Mesenchymal stem cell (in vitro differentiated cells and primary cell): ENCODE measurements at regions not wholly inside any gene's neighbourhood (a gene's known extent, or its start where the extent isn't known, plus 50 kb on each side); places are given as distances from the start of the nearest gene placed in this dataset.

Experiments
- DNase-seq: peaks from one replicate; pipeline ENCODE4 v3.0.0-alpha.2; 2013
- H2AFZ ChIP-seq: one replicate; pipeline ENCODE4 v1.6.1; 2013; ENCODE audit warnings: low read depth, mild to moderate bottlenecking, control low read depth, inconsistent platforms, low read length, moderate library complexity
- H2AK5ac ChIP-seq: 2 replicates; pipeline ENCODE4 v1.6.1; 2013; ENCODE audit warnings: low read length, moderate library complexity, mild to moderate bottlenecking, inconsistent platforms; ENCODE audit not compliant: severe bottlenecking
- H2BK120ac ChIP-seq: one replicate; pipeline ENCODE4 v1.6.1; 2013; ENCODE audit warnings: low read depth, mild to moderate bottlenecking, inconsistent platforms, low read length, moderate library complexity
- H2BK12ac ChIP-seq, 2 experiments: one replicate each; pipeline ENCODE4 v1.6.1; 2013; ENCODE audit warnings: inconsistent platforms in 2 of 2, low read length in 2 of 2, mild to moderate bottlenecking in 2 of 2, moderate library complexity in 2 of 2, control low read depth in 1 of 2
- H2BK15ac ChIP-seq: one replicate; pipeline ENCODE4 v1.6.1; 2013; ENCODE audit warnings: mild to moderate bottlenecking, low read depth, inconsistent platforms; ENCODE audit not compliant: poor library complexity, severe bottlenecking
- H2BK5ac ChIP-seq: 2 replicates; pipeline ENCODE4 v1.6.1; 2013; ENCODE audit warnings: low read depth, mild to moderate bottlenecking, low read length, control low read depth, inconsistent platforms; ENCODE audit not compliant: poor library complexity, severe bottlenecking
- H3K14ac ChIP-seq, 2 experiments: one replicate each; pipeline ENCODE4 v1.6.1; 2013; ENCODE audit warnings: inconsistent platforms in 2 of 2, low read length in 2 of 2, control low read depth in 1 of 2, mild to moderate bottlenecking in 1 of 2, moderate library complexity in 1 of 2
- H3K18ac ChIP-seq, 2 experiments: one replicate each; pipeline ENCODE4 v1.6.1; 2013; ENCODE audit warnings: inconsistent platforms in 2 of 2, low read length in 2 of 2, control low read depth in 1 of 2, low read depth in 1 of 2, mild to moderate bottlenecking in 1 of 2
- H3K23ac ChIP-seq, 2 experiments: one replicate each; pipeline ENCODE4 v1.6.1; 2013; ENCODE audit warnings: inconsistent platforms in 2 of 2, low read length in 2 of 2, mild to moderate bottlenecking in 2 of 2, moderate library complexity in 2 of 2, control low read depth in 1 of 2
- H3K27ac ChIP-seq: 2 replicates; pipeline ENCODE4 v1.5.1; 2013; ENCODE audit warnings: mild to moderate bottlenecking, moderate library complexity, low read length, control low read depth, inconsistent platforms; ENCODE audit not compliant: poor library complexity, severe bottlenecking
- H3K27me3 ChIP-seq, 2 experiments: 2 replicates each; pipeline versions ENCODE4 v1.6.1 to v1.7.0; 2013; ENCODE audit warnings: low read length in 2 of 2, mild to moderate bottlenecking in 2 of 2, moderate library complexity in 2 of 2, control low read depth in 1 of 2, inconsistent platforms in 1 of 2; ENCODE audit not compliant: control insufficient read depth in 1 of 2, insufficient read depth in 1 of 2
- H3K36me3 ChIP-seq, 2 experiments: 2 replicates each; pipeline versions ENCODE4 v1.6.1 to v1.7.0; 2013; ENCODE audit warnings: low read length in 2 of 2, control low read depth in 1 of 2, inconsistent platforms in 1 of 2, low read depth in 1 of 2, mild to moderate bottlenecking in 1 of 2; ENCODE audit not compliant: insufficient read depth in 2 of 2, control insufficient read depth in 1 of 2
- H3K4ac ChIP-seq, 2 experiments: one replicate each; pipeline ENCODE4 v1.6.1; 2013; ENCODE audit warnings: inconsistent platforms in 2 of 2, low read length in 2 of 2, mild to moderate bottlenecking in 2 of 2, moderate library complexity in 2 of 2, control low read depth in 1 of 2, low read depth in 1 of 2
- H3K4me1 ChIP-seq: 2 replicates; pipeline ENCODE4 v1.6.1; 2013; ENCODE audit warnings: low read depth, low read length, control low read depth; ENCODE audit not compliant: control insufficient read depth, insufficient read depth
- H3K4me2 ChIP-seq: 2 replicates; pipeline ENCODE4 v1.6.1; 2013; ENCODE audit warnings: low read length, mild to moderate bottlenecking, inconsistent platforms; ENCODE audit not compliant: poor library complexity, severe bottlenecking
- H3K4me3 ChIP-seq, 2 experiments: 2 replicates each; pipeline versions ENCODE4 v1.5.1 to v1.7.0; 2013; ENCODE audit warnings: low read length in 2 of 2, mild to moderate bottlenecking in 2 of 2, control low read depth in 1 of 2, low read depth in 1 of 2; ENCODE audit not compliant: insufficient read depth in 1 of 2
- H3K79me1 ChIP-seq: replicated peaks from 2 replicates; pipeline ENCODE4 v1.6.1; 2013; ENCODE audit warnings: mild to moderate bottlenecking, control low read depth, low read length, inconsistent platforms; ENCODE audit not compliant: poor library complexity, severe bottlenecking
- H3K9ac ChIP-seq: 2 replicates; pipeline ENCODE4 v1.7.0; 2013; ENCODE audit warnings: mild to moderate bottlenecking, low read length, moderate library complexity
- H3K9me3 ChIP-seq: 2 replicates; pipeline ENCODE4 v1.7.0; 2013; ENCODE audit warnings: mild to moderate bottlenecking, low read length; ENCODE audit not compliant: control insufficient read depth
- H4K8ac ChIP-seq: one replicate; pipeline ENCODE4 v1.6.1; 2013; ENCODE audit warnings: inconsistent platforms, mild to moderate bottlenecking, low read length, moderate library complexity
- H4K91ac ChIP-seq: one replicate; pipeline ENCODE4 v1.6.1; 2013; ENCODE audit warnings: mild to moderate bottlenecking, low read length, inconsistent platforms
- WGBS: methylation state at CpG from one replicate; pipeline ENCODE4 v1.1.7; 2013; ENCODE audit warnings: mixed read lengths; 5-methylcytosine and 5-hydroxymethylcytosine counted together

DNA sequence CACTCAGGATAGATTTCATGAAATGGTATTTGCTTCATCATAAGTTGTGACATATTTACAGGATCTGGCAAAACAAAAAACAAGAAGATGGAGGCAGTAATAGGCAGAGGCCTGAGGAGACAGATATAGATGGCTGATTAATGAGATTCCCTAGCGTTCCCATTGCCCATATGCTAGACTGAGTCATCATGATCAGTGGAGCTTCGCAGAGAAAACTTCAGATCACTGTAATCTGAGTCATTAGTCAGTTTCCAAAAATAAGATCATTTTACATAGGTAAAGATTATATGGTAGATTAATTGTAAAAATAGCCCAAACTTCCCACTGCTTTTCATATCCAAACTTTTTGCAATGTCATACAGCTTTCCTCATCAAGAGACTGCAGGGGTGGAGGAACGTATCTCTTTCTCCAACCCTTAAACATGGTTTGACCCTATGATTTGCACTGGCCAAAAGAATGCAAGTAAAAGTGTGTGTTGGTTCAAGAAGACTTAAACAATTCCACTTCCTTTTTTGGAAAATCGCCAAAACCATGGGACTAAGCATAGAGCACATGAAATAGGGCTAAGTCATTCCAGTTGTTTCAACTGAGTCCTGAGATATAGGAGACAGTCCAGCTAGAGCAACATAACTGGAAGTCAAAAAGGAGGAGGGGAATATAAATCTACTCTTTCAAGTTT is 626.0 kb downstream of the RNF144B start:
- H3K23ac ChIP-seq: no peak overlapping the region

DNA sequence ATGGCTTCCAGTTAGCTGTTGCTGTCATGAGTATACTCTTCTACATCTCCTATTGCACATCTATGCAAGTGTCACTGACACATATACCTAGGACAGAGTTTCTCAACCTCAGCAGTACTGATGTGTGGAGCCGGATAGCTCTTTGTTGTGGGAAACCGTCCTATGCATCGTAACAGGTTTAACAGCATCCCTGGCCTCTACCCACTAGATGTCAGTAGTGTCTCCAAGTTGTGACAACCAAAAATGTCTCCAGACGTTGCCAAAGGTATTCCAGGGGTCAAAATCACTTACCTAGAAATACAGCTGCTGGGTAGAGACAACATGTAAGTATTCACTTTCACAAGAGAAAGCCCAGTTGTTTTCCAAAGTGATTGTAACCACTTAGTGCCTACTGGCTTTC is 637.6 kb downstream of the RNF144B start:
- no peak overlapping the region for H2AFZ ChIP-seq
- H2BK120ac ChIP-seq: no peak overlapping the region
- H3K4ac ChIP-seq: no peak overlapping the region
- no peaks in the 10 kb centered on the region for H3K79me1 ChIP-seq
- H4K91ac ChIP-seq: no peak overlapping the region
- H3K27ac ChIP-seq: no peak overlapping the region
- 19% methylated on average over 4 of the region's 4 CpGs for WGBS
- H3K23ac ChIP-seq: no peak overlapping the region
- H2BK12ac ChIP-seq: no peak overlapping the region
- no peak overlapping the region for H2BK5ac ChIP-seq
- H3K27me3 ChIP-seq: no peaks in the 10 kb centered on the region
- no peaks in the 10 kb centered on the region for H3K9me3 ChIP-seq
- no peak overlapping the region for H3K9ac ChIP-seq
- no peak overlapping the region for H3K18ac ChIP-seq
- H3K4me1 ChIP-seq: no peaks in the 10 kb centered on the region
- no peak overlapping the region for H2AK5ac ChIP-seq
- DNase-seq: peak; percentile 5
- H3K4me3 ChIP-seq: no peak overlapping the region
- no peak overlapping the region for H2BK15ac ChIP-seq
- H3K4me2 ChIP-seq: no peak overlapping the region
- H3K36me3 ChIP-seq: no peaks in the 10 kb centered on the region
- no peak overlapping the region for H4K8ac ChIP-seq
- H3K14ac ChIP-seq: no peak overlapping the region

More for the DNA sequence above, 626.0 kb downstream of the RNF144B start:
- no peak overlapping the region for H3K4me2 ChIP-seq
- H3K4me3 ChIP-seq: no peak overlapping the region
- no peak overlapping the region for H2BK12ac ChIP-seq
- no peaks in the 10 kb centered on the region for H3K79me1 ChIP-seq
- WGBS: 36% methylated on average over 3 of the region's 4 CpGs
- H2AK5ac ChIP-seq: no peak overlapping the region
- H4K8ac ChIP-seq: no peak overlapping the region
- no peak overlapping the region for H3K9ac ChIP-seq
- H4K91ac ChIP-seq: no peak overlapping the region
- H3K36me3 ChIP-seq: no peaks in the 10 kb centered on the region
- H2AFZ ChIP-seq: no peak overlapping the region
- H3K4ac ChIP-seq: no peak overlapping the region
- no peak overlapping the region for H2BK5ac ChIP-seq
- no peaks in the 10 kb centered on the region for H3K4me1 ChIP-seq
- no peak for DNase-seq
- no peak overlapping the region for H2BK15ac ChIP-seq
- no peak overlapping the region for H2BK120ac ChIP-seq
- no peak overlapping the region for H3K27ac ChIP-seq
- H3K9me3 ChIP-seq: no peaks in the 10 kb centered on the region
- H3K14ac ChIP-seq: no peak overlapping the region
- H3K27me3 ChIP-seq: no peaks in the 10 kb centered on the region
- H3K18ac ChIP-seq: no peak overlapping the region

DNA sequence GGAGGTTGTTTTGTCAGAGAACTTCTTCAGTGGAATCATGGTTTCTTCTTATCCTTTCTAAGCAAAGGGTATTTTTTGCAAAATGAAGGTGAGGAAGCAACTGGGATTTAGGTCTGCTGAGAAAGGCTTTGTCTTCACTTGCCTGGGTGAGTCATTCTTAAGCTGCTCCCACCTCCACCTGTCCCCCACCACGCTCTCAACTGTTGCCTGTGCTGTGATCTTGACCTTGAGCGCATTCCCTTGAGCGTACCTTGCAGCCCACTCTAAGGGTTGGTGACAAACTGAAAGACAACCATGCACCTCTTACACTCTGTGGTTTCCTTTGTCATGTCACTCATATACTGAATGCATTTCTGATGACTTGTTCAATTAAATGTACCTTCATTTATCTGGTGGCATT is 641.1 kb downstream of the RNF144B start:
- Histone ChIP-seq H3K18ac (no peak overlapping the region), H3K9me3 (no peaks in the 10 kb centered on the region), H3K27me3 (no peaks in the 10 kb centered on the region), H4K91ac (no peak overlapping the region), H3K4ac (no peak overlapping the region), H4K8ac (no peak overlapping the region), H2BK5ac (no peak overlapping the region), H3K79me1 (no peaks in the 10 kb centered on the region), H2BK15ac (no peak overlapping the region), H3K9ac (no peak overlapping the region), H3K27ac (no peak overlapping the region), H3K14ac (no peak overlapping the region), H2BK12ac (no peak overlapping the region), H3K36me3 (no peaks in the 10 kb centered on the region), H2AFZ (no peak overlapping the region), H2AK5ac (no peak overlapping the region), H3K23ac (no peak overlapping the region), H3K4me2 (no peak overlapping the region), H3K4me3 (no peak overlapping the region), H2BK120ac (no peak overlapping the region), H3K4me1 (no peaks in the 10 kb centered on the region)
- DNase-seq: no peak
- WGBS: 56% methylated on average over 3 of the region's 3 CpGs

DNA sequence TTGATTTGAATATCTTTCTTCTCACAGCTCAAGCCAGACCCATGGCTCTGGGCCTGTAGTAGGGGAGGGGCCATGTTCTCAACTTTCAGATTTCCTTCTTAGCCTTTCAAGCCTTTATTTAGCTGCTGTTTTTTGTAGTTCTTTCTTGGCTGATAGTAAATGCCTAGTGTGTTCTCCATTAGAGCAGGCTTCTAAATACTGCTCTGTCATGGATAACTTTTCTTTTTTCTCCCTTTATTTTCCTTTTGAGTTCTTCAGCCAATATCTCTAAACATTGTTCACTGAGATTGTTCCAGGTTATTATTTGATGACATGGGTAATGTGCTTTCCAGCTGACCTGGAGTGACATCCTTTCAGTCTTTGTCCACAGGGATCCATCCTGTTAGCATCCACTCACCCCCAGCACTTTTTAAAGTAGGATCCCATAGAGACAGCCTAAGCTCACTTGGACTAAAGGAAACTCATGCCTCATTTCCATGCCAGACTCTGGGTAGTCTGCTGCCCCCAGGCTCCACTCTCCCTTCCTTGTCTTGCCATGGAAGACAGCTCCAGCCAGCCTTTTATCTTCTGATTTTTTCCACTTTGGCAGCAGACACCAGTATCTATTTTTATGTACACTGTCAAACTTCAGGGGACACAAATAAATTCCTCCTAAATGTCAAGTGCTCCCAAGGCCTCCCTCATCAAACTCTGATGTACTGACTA is 645.6 kb downstream of the RNF144B start:
- Histone ChIP-seq H2BK5ac (no peak overlapping the region), H3K27ac (no peak overlapping the region), H2BK12ac (no peak overlapping the region), H3K4me2 (no peak overlapping the region), H3K4me1 (no peaks in the 10 kb centered on the region), H3K23ac (no peak overlapping the region), H3K4me3 (no peak overlapping the region), H3K14ac (no peak overlapping the region), H3K27me3 (no peaks in the 10 kb centered on the region), H3K79me1 (no peaks in the 10 kb centered on the region), H2AK5ac (no peak overlapping the region), H4K91ac (no peak overlapping the region), H3K4ac (no peak overlapping the region), H2BK120ac (no peak overlapping the region), H2AFZ (no peak overlapping the region), H3K9me3 (no peaks in the 10 kb centered on the region), H3K9ac (no peak overlapping the region), H3K18ac (no peak overlapping the region), H3K36me3 (no peaks in the 10 kb centered on the region), H2BK15ac (no peak overlapping the region), H4K8ac (no peak overlapping the region)
- no peak for DNase-seq
